GM23338 (cell line): ENCODE measurements at regions not wholly inside any gene's neighbourhood (a gene's known extent, or its start where the extent isn't known, plus 50 kb on each side); places are given as distances from the start of the nearest gene placed in this dataset.
A peak's percentile ranks its signal among the peaks of the same experiment; 100 is the strongest.

ENCODE experiments used
- ATAC-seq: fragments of 200-7000 bp; cut with Tn5 transposase; 3 replicates; pipeline ENCODE4 v1.9.1; 2020
- DNase-seq: peaks from one replicate; pipeline ENCODE4 v3.0.0-alpha.2; 2015; ENCODE audit warnings: low spot score
- H2AFZ ChIP-seq: fragments of 200-600 bp; sonication (generic); 2 replicates; pipeline ENCODE4 v1.8.0; 2016; ENCODE audit warnings: antibody characterized with exemption, mild to moderate bottlenecking, moderate library complexity
- H3F3A ChIP-seq: fragments of 200-600 bp; sonication (generic); replicated peaks from 2 replicates; pipeline ENCODE4 v1.8.0; 2017; ENCODE audit warnings: antibody characterized with exemption, mixed run types, low read depth
- H3K27ac ChIP-seq: fragments of 200-600 bp; sonication (generic); 2 replicates; pipeline ENCODE4 v1.6.1; 2016; ENCODE audit warnings: low read depth
- H3K27me3 ChIP-seq: fragments of 200-600 bp; sonication (generic); 2 replicates; pipeline ENCODE4 v1.8.0; 2016; ENCODE audit warnings: mild to moderate bottlenecking, mixed run types, moderate library complexity; ENCODE audit not compliant: insufficient read depth
- H3K36me3 ChIP-seq: fragments of 200-600 bp; sonication (generic); 2 replicates; pipeline ENCODE4 v1.8.0; 2016; ENCODE audit warnings: mild to moderate bottlenecking; ENCODE audit not compliant: insufficient read depth
- H3K4me1 ChIP-seq: fragments of 200-600 bp; sonication (generic); 2 replicates; pipeline ENCODE4 v1.8.0; 2016; ENCODE audit warnings: mild to moderate bottlenecking, moderate library complexity; ENCODE audit not compliant: insufficient read depth
- H3K4me2 ChIP-seq: fragments of 200-600 bp; sonication (generic); 2 replicates; pipeline ENCODE4 v1.7.1; 2017; ENCODE audit warnings: mixed run types
- H3K4me3 ChIP-seq: fragments of 200-600 bp; sonication (generic); 2 replicates; pipeline ENCODE4 v1.6.1; 2016; ENCODE audit warnings: mixed run types
- H3K79me2 ChIP-seq: fragments of 200-600 bp; sonication (generic); replicated peaks from 2 replicates; pipeline ENCODE4 v1.8.0; 2017; ENCODE audit warnings: mild to moderate bottlenecking; ENCODE audit not compliant: insufficient read depth
- H3K9me2 ChIP-seq: fragments of 200-600 bp; sonication (generic); 2 replicates; pipeline ENCODE4 v1.8.0; 2017; ENCODE audit not compliant: insufficient read depth
- H4K20me1 ChIP-seq: fragments of 200-600 bp; sonication (generic); replicated peaks from 2 replicates; pipeline ENCODE4 v1.8.0; 2017; ENCODE audit warnings: mild to moderate bottlenecking; ENCODE audit not compliant: insufficient read depth
- H3K27ac Mint-ChIP-seq: 2 replicates; pipeline ENCODE4 v1.8.0; 2020; ENCODE audit warnings: inconsistent platforms, mild to moderate bottlenecking, moderate library complexity, mixed read lengths
- H3K27me3 Mint-ChIP-seq: 3 replicates; pipeline ENCODE4 v1.8.0; 2022; ENCODE audit warnings: low read depth, mild to moderate bottlenecking, moderate library complexity, mixed read lengths, inconsistent platforms; ENCODE audit not compliant: insufficient read depth, poor library complexity
- H3K36me3 Mint-ChIP-seq: 3 replicates; pipeline ENCODE4 v1.8.0; 2021; ENCODE audit warnings: low read depth, mild to moderate bottlenecking, inconsistent platforms, moderate library complexity, mixed read lengths
- H3K4me1 Mint-ChIP-seq: 3 replicates; pipeline ENCODE4 v1.8.0; 2020; ENCODE audit warnings: mild to moderate bottlenecking, inconsistent platforms, mixed read lengths
- H3K4me3 Mint-ChIP-seq: 3 replicates; pipeline ENCODE4 v1.8.0; 2021; ENCODE audit warnings: moderate library complexity, mild to moderate bottlenecking, inconsistent platforms, mixed read lengths
- H3K9me3 Mint-ChIP-seq: 3 replicates; pipeline ENCODE4 v1.8.0; 2020; ENCODE audit warnings: moderate library complexity, mild to moderate bottlenecking, inconsistent platforms, mixed read lengths
- CREB1 ChIP-seq: fragments of 250-450 bp; sonication (Bioruptor Pico); IDR thresholded peaks from 2 replicates; pipeline ENCODE4 v1.5.0; 2020; ENCODE audit warnings: low read depth, mild to moderate bottlenecking, moderate library complexity
- EZH2 ChIP-seq: fragments of 200-600 bp; sonication (generic); IDR thresholded peaks from one replicate; pipeline ENCODE4 v1.8.0; 2017; ENCODE audit warnings: antibody characterized with exemption, mild to moderate bottlenecking, low read depth; ENCODE audit not compliant: unreplicated experiment
- EZH2phosphoT487 ChIP-seq: fragments of 200-600 bp; sonication (generic); IDR thresholded peaks from one replicate; pipeline ENCODE4 v1.8.1; 2018; ENCODE audit warnings: antibody characterized with exemption; ENCODE audit not compliant: unreplicated experiment
- JUNB ChIP-seq: IDR thresholded peaks from one replicate; pipeline ENCODE4 v1.6.1; 2016; ENCODE audit warnings: antibody characterized with exemption; ENCODE audit not compliant: unreplicated experiment
- NANOG ChIP-seq: IDR thresholded peaks from 2 replicates; pipeline ENCODE4 v1.6.1; 2016; ENCODE audit warnings: antibody characterized with exemption, borderline replicate concordance
- POLR2AphosphoS5 ChIP-seq: IDR thresholded peaks from 2 replicates; pipeline ENCODE4 v1.6.1; 2016; ENCODE audit warnings: antibody characterized with exemption, low read depth
- STAT1 ChIP-seq: IDR thresholded peaks from one replicate; pipeline ENCODE4 v1.6.1; 2016; ENCODE audit warnings: antibody characterized with exemption; ENCODE audit not compliant: unreplicated experiment
- ZNF114 ChIP-seq: fragments of 250-450 bp; sonication (Bioruptor Pico); IDR thresholded peaks from 2 replicates; pipeline ENCODE4 v1.5.0; 2020; ENCODE audit warnings: mild to moderate bottlenecking, moderate library complexity
- TF ChIP-seq, protein P1 (sequence below): IDR thresholded peaks from 2 replicates; pipeline ENCODE4 v1.6.1; 2016; ENCODE audit warnings: antibody characterized with exemption
- TF ChIP-seq, protein P2 (sequence below): IDR thresholded peaks from one replicate; pipeline ENCODE4 v1.6.1; 2018; ENCODE audit warnings: antibody characterized with exemption; ENCODE audit not compliant: unreplicated experiment
- TF ChIP-seq, protein P3 (sequence below), 2 experiments: fragments of 200-600 bp in 1 of 2; sonication (generic) in 1 of 2; conservative IDR thresholded peaks; 2 replicates each; pipeline versions ENCODE4 v1.5.1 to v1.6.1; 2016 to 2017; ENCODE audit warnings: antibody characterized with exemption in 2 of 2, low read depth in 2 of 2, mild to moderate bottlenecking in 2 of 2, moderate library complexity in 1 of 2

DNA sequence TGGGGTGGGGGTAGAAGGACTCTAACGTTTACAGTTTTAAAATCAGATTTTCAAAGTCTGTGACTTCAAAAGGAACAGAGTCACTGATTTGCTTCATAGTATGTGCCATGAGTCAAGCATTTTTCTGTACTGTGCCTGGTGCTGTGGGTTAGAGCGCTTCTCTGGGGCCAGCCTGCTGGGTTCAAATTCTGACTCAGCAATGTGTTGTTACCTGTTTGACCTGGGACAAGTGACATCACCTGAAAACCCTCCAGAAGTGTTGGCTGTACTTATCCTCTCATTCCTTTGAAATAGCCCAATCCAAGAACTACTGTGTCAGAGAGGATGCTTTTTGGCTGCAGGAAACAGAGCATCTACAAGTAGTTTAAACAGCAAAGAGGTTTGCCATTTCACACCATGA lies 101.7 kb downstream of the LSM3 start:
- Histone ChIP-seq H3K4me2 (no peak overlapping the region), H3K4me3 (no peak overlapping the region), H3K79me2 (no peaks in the 10 kb centered on the region), H3K9me2 (no peaks in the 10 kb centered on the region), H3K4me1 (peaks cover 20% of the 10 kb centered on the region), H3K36me3 (no peaks in the 10 kb centered on the region), H3F3A (no peaks in the 10 kb centered on the region), H3K27me3 (no peaks in the 10 kb centered on the region), H3K27ac (no peak overlapping the region), H2AFZ (no peak overlapping the region), H4K20me1 (no peaks in the 10 kb centered on the region)
- peaks cover 42% of the 10 kb centered on the region for H3K4me1 Mint-ChIP-seq
- ATAC-seq (no peak), DNase-seq (no peak)
- H3K36me3 Mint-ChIP-seq, result no peaks in the 10 kb centered on the region; the same call in 2 of the 3 replicates
- H3K27ac Mint-ChIP-seq, result peak overlapping the region; percentile 47; the same call in 1 of the 2 replicates
- peaks cover 26% of the 10 kb centered on the region for H3K27me3 Mint-ChIP-seq
- TF ChIP-seq, protein P1, sequence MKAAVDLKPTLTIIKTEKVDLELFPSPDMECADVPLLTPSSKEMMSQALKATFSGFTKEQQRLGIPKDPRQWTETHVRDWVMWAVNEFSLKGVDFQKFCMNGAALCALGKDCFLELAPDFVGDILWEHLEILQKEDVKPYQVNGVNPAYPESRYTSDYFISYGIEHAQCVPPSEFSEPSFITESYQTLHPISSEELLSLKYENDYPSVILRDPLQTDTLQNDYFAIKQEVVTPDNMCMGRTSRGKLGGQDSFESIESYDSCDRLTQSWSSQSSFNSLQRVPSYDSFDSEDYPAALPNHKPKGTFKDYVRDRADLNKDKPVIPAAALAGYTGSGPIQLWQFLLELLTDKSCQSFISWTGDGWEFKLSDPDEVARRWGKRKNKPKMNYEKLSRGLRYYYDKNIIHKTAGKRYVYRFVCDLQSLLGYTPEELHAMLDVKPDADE, result no peak
- TF ChIP-seq, protein P2, sequence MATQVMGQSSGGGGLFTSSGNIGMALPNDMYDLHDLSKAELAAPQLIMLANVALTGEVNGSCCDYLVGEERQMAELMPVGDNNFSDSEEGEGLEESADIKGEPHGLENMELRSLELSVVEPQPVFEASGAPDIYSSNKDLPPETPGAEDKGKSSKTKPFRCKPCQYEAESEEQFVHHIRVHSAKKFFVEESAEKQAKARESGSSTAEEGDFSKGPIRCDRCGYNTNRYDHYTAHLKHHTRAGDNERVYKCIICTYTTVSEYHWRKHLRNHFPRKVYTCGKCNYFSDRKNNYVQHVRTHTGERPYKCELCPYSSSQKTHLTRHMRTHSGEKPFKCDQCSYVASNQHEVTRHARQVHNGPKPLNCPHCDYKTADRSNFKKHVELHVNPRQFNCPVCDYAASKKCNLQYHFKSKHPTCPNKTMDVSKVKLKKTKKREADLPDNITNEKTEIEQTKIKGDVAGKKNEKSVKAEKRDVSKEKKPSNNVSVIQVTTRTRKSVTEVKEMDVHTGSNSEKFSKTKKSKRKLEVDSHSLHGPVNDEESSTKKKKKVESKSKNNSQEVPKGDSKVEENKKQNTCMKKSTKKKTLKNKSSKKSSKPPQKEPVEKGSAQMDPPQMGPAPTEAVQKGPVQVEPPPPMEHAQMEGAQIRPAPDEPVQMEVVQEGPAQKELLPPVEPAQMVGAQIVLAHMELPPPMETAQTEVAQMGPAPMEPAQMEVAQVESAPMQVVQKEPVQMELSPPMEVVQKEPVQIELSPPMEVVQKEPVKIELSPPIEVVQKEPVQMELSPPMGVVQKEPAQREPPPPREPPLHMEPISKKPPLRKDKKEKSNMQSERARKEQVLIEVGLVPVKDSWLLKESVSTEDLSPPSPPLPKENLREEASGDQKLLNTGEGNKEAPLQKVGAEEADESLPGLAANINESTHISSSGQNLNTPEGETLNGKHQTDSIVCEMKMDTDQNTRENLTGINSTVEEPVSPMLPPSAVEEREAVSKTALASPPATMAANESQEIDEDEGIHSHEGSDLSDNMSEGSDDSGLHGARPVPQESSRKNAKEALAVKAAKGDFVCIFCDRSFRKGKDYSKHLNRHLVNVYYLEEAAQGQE, result no peak
- TF ChIP-seq NANOG, result no peak
- no peak for TF ChIP-seq ZNF114 (CRISPR knock-in tag)
- TF ChIP-seq JUNB, result no peak
- TF ChIP-seq POLR2AphosphoS5, result no peak
- TF ChIP-seq, protein P3, sequence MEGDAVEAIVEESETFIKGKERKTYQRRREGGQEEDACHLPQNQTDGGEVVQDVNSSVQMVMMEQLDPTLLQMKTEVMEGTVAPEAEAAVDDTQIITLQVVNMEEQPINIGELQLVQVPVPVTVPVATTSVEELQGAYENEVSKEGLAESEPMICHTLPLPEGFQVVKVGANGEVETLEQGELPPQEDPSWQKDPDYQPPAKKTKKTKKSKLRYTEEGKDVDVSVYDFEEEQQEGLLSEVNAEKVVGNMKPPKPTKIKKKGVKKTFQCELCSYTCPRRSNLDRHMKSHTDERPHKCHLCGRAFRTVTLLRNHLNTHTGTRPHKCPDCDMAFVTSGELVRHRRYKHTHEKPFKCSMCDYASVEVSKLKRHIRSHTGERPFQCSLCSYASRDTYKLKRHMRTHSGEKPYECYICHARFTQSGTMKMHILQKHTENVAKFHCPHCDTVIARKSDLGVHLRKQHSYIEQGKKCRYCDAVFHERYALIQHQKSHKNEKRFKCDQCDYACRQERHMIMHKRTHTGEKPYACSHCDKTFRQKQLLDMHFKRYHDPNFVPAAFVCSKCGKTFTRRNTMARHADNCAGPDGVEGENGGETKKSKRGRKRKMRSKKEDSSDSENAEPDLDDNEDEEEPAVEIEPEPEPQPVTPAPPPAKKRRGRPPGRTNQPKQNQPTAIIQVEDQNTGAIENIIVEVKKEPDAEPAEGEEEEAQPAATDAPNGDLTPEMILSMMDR (conservative IDR thresholded peaks at IDR 0.05; ENCODE audit: low read depth in 2 of 2), result no peak
- no peak overlapping the region for H3K4me3 Mint-ChIP-seq
- no peaks in the 10 kb centered on the region; the same call in 2 of the 3 replicates for H3K9me3 Mint-ChIP-seq

DNA sequence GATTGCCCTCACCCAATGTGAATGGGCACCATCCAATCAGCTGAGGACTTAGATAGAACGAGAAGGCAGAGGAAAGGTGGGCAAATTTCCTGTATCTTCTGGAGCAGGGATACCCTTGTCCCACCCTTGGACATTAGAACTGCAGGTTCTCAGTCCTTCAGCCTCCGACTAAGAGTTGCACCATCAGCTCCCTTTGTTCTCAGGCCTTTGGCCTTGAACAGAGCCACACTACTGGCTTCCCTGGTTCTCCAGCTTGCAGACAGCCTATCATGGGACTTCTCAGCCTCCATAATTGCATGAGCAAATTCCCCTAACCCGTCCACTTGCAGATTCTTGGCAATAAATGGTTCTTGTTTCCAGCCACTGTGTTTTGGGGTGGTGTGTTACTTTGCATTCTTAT lies 102.4 kb downstream of the LSM3 start:
- Mint-ChIP-seq H3K27ac (no peak overlapping the region), H3K4me1 (peaks cover 49% of the 10 kb centered on the region), H3K4me3 (no peak overlapping the region), H3K9me3 (no peaks in the 10 kb centered on the region; the same call in 2 of the 3 replicates), H3K36me3 (no peaks in the 10 kb centered on the region; the same call in 2 of the 3 replicates), H3K27me3 (peaks cover 19% of the 10 kb centered on the region)
- H3K36me3 ChIP-seq, result no peaks in the 10 kb centered on the region
- no peak for DNase-seq
- H3K4me1 ChIP-seq, result peaks cover 27% of the 10 kb centered on the region
- H3K4me3 ChIP-seq, result no peak overlapping the region
- no peaks in the 10 kb centered on the region for H3K9me2 ChIP-seq
- no peak for TF ChIP-seq NANOG
- no peak for TF ChIP-seq EZH2phosphoT487
- TF ChIP-seq, protein P3 (conservative IDR thresholded peaks at IDR 0.05; ENCODE audit: low read depth in 2 of 2), result no peak
- TF ChIP-seq, protein P1, result no peak
- no peak for TF ChIP-seq CREB1 (CRISPR knock-in tag)
- TF ChIP-seq EZH2, result no peak
- TF ChIP-seq POLR2AphosphoS5, result no peak
- TF ChIP-seq STAT1, result no peak
- TF ChIP-seq ZNF114 (CRISPR knock-in tag), result no peak
- no peak overlapping the region for H2AFZ ChIP-seq
- no peaks in the 10 kb centered on the region for H3K27me3 ChIP-seq
- no peaks in the 10 kb centered on the region for H4K20me1 ChIP-seq
- H3K79me2 ChIP-seq, result no peaks in the 10 kb centered on the region
- no peak overlapping the region for H3K27ac ChIP-seq
- no peak overlapping the region for H3K4me2 ChIP-seq
- H3F3A ChIP-seq, result no peaks in the 10 kb centered on the region
- ATAC-seq, result no peak
